Fibroblast of lung (primary cell): ENCODE measurements at regions not wholly inside any gene's neighbourhood (a gene's known extent, or its start where the extent isn't known, plus 50 kb on each side); places are given as distances from the start of the nearest gene placed in this dataset.
A peak's percentile ranks its signal among the peaks of the same experiment; 100 is the strongest.

Source experiments
- DNase-seq, 2 donors: peaks; one replicate each; pipeline versions ENCODE4 v3.0.0 to v3.0.0-alpha.2; 2010; ENCODE audit warnings: low read depth in 2 of 2
- H2AFZ ChIP-seq: 2 replicates; pipeline ENCODE4 v1.5.1; 2012; ENCODE audit warnings: low read length, control low read depth, inconsistent platforms
- H3K27ac ChIP-seq: 2 replicates; pipeline ENCODE4 v1.5.1; 2011; ENCODE audit warnings: low read length, control low read depth; ENCODE audit not compliant: insufficient read depth
- H3K27me3 ChIP-seq: 2 replicates; pipeline ENCODE4 v1.5.1; 2011; ENCODE audit warnings: mild to moderate bottlenecking, low read length; ENCODE audit not compliant: control insufficient read depth, insufficient read depth
- H3K36me3 ChIP-seq: 2 replicates; pipeline ENCODE4 v1.5.1; 2011; ENCODE audit warnings: low read length; ENCODE audit not compliant: control insufficient read depth, insufficient read depth
- H3K4me1 ChIP-seq: 2 replicates; pipeline ENCODE4 v1.5.1; 2011; ENCODE audit warnings: low read length; ENCODE audit not compliant: control insufficient read depth, insufficient read depth; ENCODE audit errors: extremely low read depth
- H3K4me2 ChIP-seq: 2 replicates; pipeline ENCODE4 v1.5.1; 2011; ENCODE audit warnings: low read length, control low read depth; ENCODE audit not compliant: insufficient read depth; ENCODE audit errors: extremely low read depth
- H3K4me3 ChIP-seq, 4 experiments: fragments of 200-600 bp in 1 of 4; sonication (generic) in 1 of 4; replicated peaks in 1 of 4; 2 replicates each; pipeline ENCODE4 v1.5.1; 2011 to 2016; ENCODE audit warnings: low read length in 4 of 4, low read depth in 3 of 4, mild to moderate bottlenecking in 3 of 4, control low read depth in 2 of 4, inconsistent platforms in 1 of 4, mixed read lengths in 1 of 4; ENCODE audit not compliant: insufficient read depth in 1 of 4; ENCODE audit errors: control extremely low read depth in 1 of 4
- H3K79me2 ChIP-seq: 2 replicates; pipeline ENCODE4 v1.5.1; 2012; ENCODE audit warnings: mild to moderate bottlenecking, low read length, inconsistent platforms; ENCODE audit not compliant: control insufficient read depth, insufficient read depth
- H3K9ac ChIP-seq: 2 replicates; pipeline ENCODE4 v1.5.1; 2011; ENCODE audit warnings: mild to moderate bottlenecking, low read length, control low read depth; ENCODE audit not compliant: insufficient read depth
- H3K9me3 ChIP-seq: 2 replicates; pipeline ENCODE4 v1.5.1; 2012; ENCODE audit warnings: low read depth, low read length; ENCODE audit not compliant: control insufficient read depth, insufficient read depth
- H4K20me1 ChIP-seq: 2 replicates; pipeline ENCODE4 v1.5.1; 2011; ENCODE audit warnings: low read length; ENCODE audit not compliant: control insufficient read depth, insufficient read depth; ENCODE audit errors: extremely low read depth
- CTCF ChIP-seq, 2 donors: IDR thresholded peaks in 1 of 2; conservative IDR thresholded peaks in 1 of 2; 1 replicate in 1 of 2; 2 replicates in 1 of 2; pipeline ENCODE4 v1.5.1; 2011 to 2012; ENCODE audit warnings: low read length in 2 of 2, control low read depth in 1 of 2, inconsistent platforms in 1 of 2, low read depth in 1 of 2, mild to moderate bottlenecking in 1 of 2
- EZH2 ChIP-seq: IDR thresholded peaks from 2 replicates; pipeline ENCODE4 v1.5.1; 2012; ENCODE audit warnings: low read length, control low read depth, mild to moderate bottlenecking; ENCODE audit errors: missing control alignments

GRCh38 chr6:18976966-18977365, 589.8 kb downstream of the RNF144B start:
- Histone ChIP-seq H3K36me3 (no peaks in the 10 kb centered on the region), H3K27ac (no peak overlapping the region), H3K9me3 (no peaks in the 10 kb centered on the region), H3K4me3 (no peak overlapping the region), H3K79me2 (no peaks in the 10 kb centered on the region), H4K20me1 (no peaks in the 10 kb centered on the region), H2AFZ (no peak overlapping the region), H3K9ac (no peak overlapping the region), H3K4me1 (no peaks in the 10 kb centered on the region), H3K27me3 (no peaks in the 10 kb centered on the region), H3K4me2 (no peak overlapping the region)
- no peak for TF ChIP-seq CTCF (conservative IDR thresholded peaks at IDR 0.05 in 1 of 2, IDR thresholded peaks at IDR 0.05 in 1 of 2; ENCODE audit: low read depth in 1 of 2, low read length in 2 of 2)
- no peak for TF ChIP-seq EZH2
- DNase-seq = no peak

DNA sequence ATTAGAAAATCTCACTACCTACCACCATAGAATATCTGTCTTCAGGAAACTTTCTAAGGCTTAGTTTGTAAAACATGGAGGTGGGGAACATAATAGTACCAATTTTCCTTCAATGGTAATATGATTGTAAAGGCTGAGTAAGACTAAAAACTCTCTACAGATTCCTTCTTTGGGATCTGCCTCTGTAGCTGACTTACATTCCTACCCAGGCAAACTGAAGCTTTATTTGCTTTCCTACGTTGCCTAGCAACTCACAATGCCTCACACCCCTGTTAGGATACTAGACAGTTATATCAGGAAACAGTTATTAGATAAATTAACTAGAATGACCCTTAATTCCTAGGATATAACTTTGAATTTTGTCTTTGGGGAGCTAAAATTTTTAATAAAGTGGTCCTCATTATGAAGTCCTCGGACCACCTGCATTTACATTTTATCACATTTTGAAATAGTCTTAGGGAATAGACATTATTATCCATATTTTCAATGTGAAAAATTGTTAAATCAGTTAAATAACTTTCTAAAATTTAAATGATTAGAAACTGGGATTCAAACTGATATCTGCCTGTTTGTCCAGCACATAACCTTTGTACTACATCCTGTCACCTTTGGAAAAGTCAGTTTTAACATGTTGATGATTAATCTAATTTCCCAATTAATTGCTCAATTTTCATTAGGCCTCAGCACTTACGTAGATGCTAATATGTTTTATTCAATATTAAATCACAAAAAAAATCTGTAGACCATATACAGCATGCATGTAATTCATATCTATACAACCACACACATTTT, 591.4 kb downstream of the RNF144B start:
- Histone ChIP-seq H3K9me3 (no peaks in the 10 kb centered on the region), H3K36me3 (no peaks in the 10 kb centered on the region), H3K4me1 (no peaks in the 10 kb centered on the region), H3K27me3 (no peaks in the 10 kb centered on the region), H3K4me3 (no peak overlapping the region), H4K20me1 (no peaks in the 10 kb centered on the region), H3K79me2 (no peaks in the 10 kb centered on the region), H3K27ac (no peak overlapping the region), H3K9ac (no peak overlapping the region), H3K4me2 (no peak overlapping the region), H2AFZ (no peak overlapping the region)
- DNase-seq = peak; percentile 10 to 56
- no peak for TF ChIP-seq EZH2
- no peak for TF ChIP-seq CTCF (conservative IDR thresholded peaks at IDR 0.05 in 1 of 2, IDR thresholded peaks at IDR 0.05 in 1 of 2; ENCODE audit: low read depth in 1 of 2, low read length in 2 of 2)

DNA sequence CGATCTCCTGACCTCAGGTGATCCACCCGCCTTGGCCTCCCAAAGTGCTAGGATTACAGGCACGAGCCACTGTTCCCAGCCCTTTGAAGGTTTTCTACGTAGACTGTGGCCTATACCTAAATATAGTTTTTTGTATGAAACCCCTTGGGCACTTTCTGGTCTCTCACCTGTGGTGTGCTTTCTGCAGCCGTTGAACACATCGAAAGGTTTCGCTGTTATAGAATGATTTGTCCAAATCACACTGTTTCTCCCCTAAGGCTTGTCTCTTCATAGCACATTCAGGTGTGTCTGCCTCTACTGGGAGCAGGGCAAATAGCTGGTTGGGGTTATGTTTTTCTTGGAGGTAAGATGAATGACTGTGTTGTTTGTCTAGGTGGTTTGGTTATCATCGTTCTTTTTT, 597.9 kb downstream of the RNF144B start:
- Histone ChIP-seq H3K79me2 (no peaks in the 10 kb centered on the region), H3K9me3 (no peaks in the 10 kb centered on the region), H3K4me3 (no peak overlapping the region), H3K4me2 (no peak overlapping the region), H3K27ac (no peak overlapping the region), H2AFZ (no peak overlapping the region), H3K36me3 (no peaks in the 10 kb centered on the region), H3K9ac (no peak overlapping the region), H3K27me3 (no peaks in the 10 kb centered on the region), H3K4me1 (no peaks in the 10 kb centered on the region), H4K20me1 (no peaks in the 10 kb centered on the region)
- no peak for TF ChIP-seq EZH2
- no peak for TF ChIP-seq CTCF (conservative IDR thresholded peaks at IDR 0.05 in 1 of 2, IDR thresholded peaks at IDR 0.05 in 1 of 2; ENCODE audit: low read depth in 1 of 2, low read length in 2 of 2)
- DNase-seq = no peak
